ENCODE measurements at regions not wholly inside any gene's neighbourhood (a gene's known extent, or its start where the extent isn't known, plus 50 kb on each side); places are given as distances from the start of the nearest gene placed in this dataset.
"Not testable (repeated sequence)": the region's sequence is repeated elsewhere in the genome, so short reads cannot be mapped to it uniquely, and the experiment has no call there.

GRCh38 chr1:189669846-189670245 lies 807.8 kb downstream of the BRINP3 start:
- DNase-seq = no peak
- intact Hi-C loops (cut with DNase I) = no loop called here

GRCh38 chr1:189673217-189673616 lies 804.4 kb downstream of the BRINP3 start:
- DNase-seq = no peak

GRCh38 chr1:189675712-189676244 lies 801.9 kb downstream of the BRINP3 start:
- intact Hi-C loops (cut with DNase I) = no loop called here
- DNase-seq = no peak

More at GRCh38 chr1:189673217-189673616, 804.4 kb downstream of the BRINP3 start:
- intact Hi-C loops (cut with DNase I) = no loop called here

DNA sequence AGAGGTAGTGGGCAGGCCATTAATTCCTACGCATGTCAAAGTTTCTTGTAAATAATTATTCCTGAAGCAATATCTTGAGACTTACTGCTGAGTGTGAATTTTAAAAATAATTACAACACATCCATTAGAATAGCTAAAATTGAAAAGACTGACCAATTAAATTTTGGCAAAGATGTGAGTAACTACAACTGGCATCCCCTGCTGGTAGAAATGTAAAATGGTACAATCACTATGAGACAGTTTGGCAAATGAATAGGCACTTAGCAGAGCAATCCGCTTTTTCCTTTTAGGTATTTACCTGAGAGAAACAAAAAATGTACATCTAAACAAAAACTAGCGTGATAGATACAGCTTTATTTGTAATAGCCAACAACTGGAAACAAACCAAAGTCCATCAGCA lies 798.9 kb downstream of the BRINP3 start:
- intact Hi-C loops (cut with DNase I) = no loop called here
- no peak for DNase-seq

DNA sequence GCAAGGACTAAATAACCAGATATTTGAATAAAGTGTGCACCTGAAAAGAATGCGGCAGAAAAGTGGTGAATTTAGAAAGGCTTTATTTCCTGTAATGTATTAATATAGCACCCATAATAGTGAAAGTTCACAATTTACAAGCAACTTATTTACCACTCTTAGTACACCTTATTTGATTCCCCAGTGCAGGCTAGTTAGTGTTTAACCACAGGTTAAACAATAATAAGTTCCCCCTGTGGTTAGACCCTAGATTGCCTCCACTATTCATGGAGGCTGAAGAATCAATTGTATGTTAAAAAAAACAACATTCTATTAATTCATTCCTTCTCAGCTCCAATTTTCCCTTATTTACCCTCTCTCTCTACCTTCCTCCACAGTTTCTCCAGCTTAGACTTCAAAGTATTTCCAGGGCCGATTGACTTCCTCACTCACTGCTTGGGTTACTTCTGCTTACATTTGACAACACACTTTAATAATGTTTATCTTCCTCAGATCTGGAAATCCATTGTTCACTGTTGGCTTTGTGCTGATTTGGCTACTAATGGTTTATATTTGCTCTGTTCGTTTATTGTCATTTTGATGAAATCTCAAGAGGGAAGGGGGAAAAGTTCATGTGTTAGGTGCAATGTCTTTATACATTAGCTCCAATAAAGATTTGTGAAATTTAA lies 796.3 kb downstream of the BRINP3 start:
- no peak for DNase-seq
- intact Hi-C loops (cut with DNase I) = no loop called here

DNA sequence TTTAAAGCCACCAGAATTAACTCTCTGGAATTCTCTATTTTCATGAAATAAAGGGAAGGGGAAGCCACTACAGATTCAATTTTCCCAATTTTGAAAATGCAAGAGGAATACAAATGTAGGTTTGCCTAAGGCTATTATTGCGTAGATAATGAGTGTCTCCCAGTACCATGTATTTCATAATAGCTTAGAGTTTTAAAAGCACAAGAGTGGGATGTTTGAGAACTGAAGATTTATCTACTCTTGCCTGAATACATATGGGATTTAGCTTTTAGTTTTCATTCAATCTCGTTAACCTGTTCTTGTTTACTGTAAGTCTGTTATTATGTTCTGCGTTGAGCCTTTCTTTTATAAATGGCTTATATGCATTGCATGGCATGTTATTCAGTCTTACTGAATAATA lies 795.1 kb downstream of the BRINP3 start:
- intact Hi-C loops (cut with DNase I) = no loop called here

DNA sequence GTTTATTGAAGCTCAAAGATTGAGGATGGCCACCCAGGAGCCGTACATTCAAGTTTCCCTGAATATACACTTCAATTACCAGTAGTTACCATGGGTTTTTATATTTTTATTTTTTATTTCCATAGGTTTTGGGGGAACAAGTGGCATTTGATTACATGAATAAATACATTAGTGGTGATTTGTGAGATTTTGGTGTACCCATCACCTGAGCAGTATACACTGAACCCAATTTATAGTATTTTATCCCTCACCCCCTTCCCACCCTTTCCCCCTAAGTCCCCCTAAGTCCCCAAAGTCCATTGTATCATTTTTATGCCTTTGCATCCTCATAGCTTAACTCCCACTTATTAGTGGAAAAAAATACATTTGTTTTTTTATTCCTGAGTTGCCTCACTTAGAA lies 791.4 kb downstream of the BRINP3 start:
- intact Hi-C loops (cut with DNase I) = no loop called here
- DNase-seq = no peak

More for the DNA sequence above, 795.1 kb downstream of the BRINP3 start:
- no peak for DNase-seq

- DNase-seq = no peak
- intact Hi-C loops (cut with DNase I) = no loop called here
Measured at GRCh38 chr1:189693140-189693539, 784.5 kb downstream of the BRINP3 start.

DNA sequence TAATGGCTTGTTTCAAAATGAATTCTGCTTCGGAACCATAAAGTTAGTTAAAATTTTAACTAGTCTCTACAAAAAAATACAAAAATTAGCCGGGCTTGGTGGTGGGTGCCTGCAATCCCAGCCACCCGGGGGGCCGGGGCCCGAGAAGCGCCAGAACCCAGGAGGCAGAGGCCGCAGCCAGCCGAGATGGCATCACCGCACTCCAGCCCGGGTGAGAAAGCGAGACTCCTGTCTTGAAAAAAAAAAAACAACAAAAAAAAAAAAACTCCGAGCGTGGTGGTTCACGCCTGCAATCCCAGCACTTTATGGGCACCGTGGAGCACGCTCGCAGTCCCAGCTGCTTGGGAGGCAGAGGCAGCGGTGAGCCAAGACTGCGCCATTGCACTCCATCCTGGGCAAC lies 781.4 kb downstream of the BRINP3 start:
- peak in 1 of 10 donors; percentile 60 for DNase-seq
- intact Hi-C loops (cut with DNase I) = no loop called here

DNA sequence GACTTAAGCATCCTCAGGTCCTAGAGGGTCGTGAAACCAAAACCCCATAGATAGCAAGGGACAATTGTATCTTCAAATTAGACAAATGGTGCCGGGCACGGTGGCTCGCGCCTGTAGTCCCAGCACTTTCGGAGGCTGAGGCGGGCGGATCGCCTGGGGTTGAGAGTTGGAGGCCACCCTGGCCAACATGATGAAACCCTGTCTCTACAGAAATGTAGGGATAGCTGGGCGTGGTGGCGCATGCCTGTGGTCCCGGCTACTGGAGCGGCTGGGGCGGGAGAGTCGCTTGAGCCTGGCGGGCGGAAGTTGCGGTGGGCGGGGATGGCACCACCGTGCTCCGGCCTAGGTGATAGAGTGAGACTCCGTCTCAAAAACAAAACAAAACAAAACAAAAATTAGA lies 780.6 kb downstream of the BRINP3 start:
- DNase-seq = peak in 3 of 10 donors; percentile 64 to 76 (median 71)
- intact Hi-C loops (cut with DNase I) = no loop called here

GRCh38 chr1:189701606-189702005 lies 776.1 kb downstream of the BRINP3 start:
- intact Hi-C loops (cut with DNase I) = no loop called here
- DNase-seq = no peak

DNA sequence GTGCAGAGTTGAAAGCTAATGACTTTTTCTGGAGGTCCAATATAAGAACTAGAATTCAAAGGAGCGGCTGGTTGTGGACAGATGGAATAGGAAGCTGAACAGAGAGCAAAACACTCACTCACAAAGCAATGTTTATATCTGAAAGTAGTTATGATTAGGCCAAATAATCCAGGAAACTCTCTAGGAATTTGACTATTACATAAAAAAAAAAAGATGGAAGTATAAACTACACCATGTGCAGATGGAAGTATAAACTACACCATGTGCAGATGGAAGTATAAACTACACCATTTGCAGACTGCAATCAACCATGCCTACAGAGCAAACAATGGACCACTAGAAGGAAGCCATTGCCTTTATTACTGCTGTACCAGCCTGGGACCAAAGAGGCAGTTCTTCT lies 771.1 kb downstream of the BRINP3 start:
- DNase-seq = no peak
- intact Hi-C loops (cut with DNase I) = no loop called here

- peak in 1 of 10 donors; percentile 57 for DNase-seq
- intact Hi-C loops (cut with DNase I) = no loop called here
Measured at GRCh38 chr1:189708674-189709073, 769.0 kb downstream of the BRINP3 start.

DNA sequence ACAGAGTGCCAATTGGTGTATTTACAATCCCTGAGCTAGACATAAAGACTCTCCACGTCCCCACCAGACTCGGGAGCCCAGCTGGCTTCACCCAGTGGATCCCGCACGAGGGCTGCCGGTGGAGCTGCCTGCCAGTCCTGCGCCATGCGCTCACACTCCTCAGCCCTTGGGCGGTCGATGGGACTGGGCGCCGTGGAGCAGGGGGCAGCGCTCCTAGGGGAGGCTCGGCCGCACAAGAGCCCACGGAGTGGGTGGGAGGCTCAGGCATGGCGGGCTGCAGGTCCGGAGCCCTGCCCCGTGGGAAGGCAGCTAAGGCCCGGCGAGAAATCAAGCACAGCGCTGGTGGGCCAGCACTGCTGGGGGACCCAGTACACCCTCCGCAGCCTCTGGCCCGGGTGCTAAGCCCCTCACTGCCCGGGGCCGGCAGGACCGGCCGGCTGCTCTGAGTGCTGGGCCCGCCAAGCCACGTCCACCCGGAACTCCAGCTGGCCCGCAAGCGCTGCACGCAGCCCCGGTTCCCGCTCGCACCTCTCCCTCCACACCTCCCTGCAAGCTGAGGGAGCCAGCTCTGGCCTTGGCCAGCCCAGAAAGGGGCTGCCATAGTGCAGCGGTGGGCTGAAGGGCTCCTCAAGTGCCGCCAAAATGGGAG lies 759.4 kb downstream of the BRINP3 start:
- intact Hi-C loops (cut with DNase I) = not testable (repeated sequence)
- peak in 3 of 10 donors; percentile 71 to 75 (median 75) for DNase-seq

- no peak for DNase-seq
- intact Hi-C loops (cut with DNase I) = no loop called here
Measured at GRCh38 chr1:189726806-189727205, 750.9 kb downstream of the BRINP3 start.

DNA sequence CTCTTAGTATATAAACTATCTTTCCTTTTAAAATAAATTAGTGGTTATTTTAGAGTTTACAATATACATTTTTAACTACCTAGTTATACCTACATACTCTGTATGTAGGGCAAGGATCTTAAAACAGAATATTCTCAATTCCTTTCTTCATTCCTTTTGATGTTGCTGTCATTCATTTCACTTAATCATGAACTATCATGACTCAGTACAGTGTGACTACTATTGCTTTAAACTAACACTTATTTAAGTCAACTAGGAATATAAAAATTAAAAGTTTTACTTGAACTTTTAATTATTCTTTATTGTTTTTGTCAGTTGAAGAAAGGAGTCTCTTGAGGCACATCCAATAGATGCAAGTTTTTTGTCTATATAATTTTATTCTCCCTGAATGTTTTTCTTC lies 726.4 kb downstream of the BRINP3 start:
- DNase-seq = no peak
- intact Hi-C loops (cut with DNase I) = no loop called here

GRCh38 chr1:189752461-189752995 lies 725.1 kb downstream of the BRINP3 start:
- intact Hi-C loops (cut with DNase I) = no loop called here
- no peak for DNase-seq

DNA sequence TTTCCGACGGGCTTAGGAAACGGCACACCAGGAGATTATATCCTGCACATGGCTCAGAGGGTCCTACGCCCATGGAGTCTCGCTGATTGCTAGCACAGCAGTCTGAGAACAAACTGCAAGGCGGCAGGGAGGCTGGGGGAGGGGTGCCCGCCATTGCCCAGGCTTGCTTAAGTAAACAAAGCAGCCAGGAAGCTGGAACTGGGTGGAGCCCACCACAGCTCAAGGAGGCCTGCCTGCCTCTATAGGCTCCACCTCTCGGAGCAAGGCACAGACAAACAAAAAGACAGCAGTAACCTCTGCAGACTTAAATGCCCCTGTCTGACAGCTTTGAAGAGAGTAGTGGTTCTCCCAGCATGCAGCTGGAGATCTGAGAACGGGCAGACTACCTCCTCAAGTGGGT lies 722.6 kb downstream of the BRINP3 start:
- peak in 2 of 10 donors; percentile 20 to 52 for DNase-seq
- intact Hi-C loops (cut with DNase I) = not testable (repeated sequence)

DNA sequence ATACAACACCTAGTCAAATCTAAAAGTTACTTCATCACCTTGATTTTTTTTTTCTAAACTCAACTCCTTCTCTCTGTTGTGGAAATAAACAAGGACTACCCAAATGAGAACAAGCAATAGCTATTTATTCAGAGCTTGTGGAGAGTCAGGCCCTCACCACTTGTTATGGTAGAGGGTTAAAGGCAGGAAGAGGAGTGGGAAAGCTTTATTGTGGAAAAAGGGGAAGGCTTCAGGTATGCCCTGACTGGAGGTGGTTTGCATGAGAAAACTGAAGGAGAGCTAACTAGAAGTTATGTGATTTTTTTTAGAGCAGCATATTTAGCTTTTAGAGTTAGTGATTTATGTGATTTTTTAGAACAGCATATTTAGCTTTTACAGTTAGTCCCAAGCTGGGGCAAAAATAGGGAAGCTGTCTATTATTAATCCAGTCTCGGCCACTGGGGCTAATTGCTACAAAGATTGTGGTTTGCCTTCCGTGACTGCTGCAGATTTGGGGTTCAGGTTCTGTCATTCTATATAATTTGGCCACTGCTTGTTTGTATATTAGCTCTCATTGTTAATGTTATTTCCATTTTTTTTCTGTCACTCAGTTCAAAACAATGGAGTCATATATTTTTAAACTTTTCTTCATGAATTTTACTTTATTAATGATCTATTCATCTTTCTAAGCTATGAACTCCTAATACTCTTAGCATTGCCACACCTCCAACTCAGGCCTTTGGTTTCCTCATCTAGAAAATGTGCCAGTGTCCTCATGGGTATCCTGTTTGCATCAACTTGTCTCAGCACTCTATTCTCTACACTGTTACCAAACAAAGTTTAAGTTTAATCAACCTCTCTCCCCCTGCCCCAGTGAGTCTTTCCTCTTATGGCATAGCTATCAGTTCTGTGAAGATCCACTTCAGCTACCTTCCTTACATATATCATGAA lies 713.0 kb downstream of the BRINP3 start:
- DNase-seq = no peak
- intact Hi-C loops (cut with DNase I) = no loop called here

DNA sequence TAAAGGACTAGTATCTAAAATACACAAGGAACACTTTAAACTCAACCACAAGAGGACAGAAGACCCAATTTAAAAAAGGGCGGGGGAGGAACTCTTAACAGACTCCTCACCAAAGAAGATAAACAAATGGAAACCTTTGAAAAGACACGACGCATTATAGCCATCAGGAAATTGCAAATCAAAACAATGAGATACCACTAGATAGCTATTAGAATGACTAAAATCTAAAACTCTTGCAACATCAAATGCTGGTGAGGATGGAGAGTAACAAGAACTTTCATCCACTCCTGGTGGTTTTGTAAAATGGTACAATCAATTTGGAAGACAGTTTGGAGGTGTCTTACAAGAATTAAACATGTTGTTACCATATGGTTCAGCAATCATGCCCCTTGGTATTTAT lies 708.2 kb downstream of the BRINP3 start:
- DNase-seq = no peak
- intact Hi-C loops (cut with DNase I) = no loop called here
